Cardiac fibroblast (primary cell): ENCODE measurements at regions not wholly inside any gene's neighbourhood (a gene's known extent, or its start where the extent isn't known, plus 50 kb on each side); places are given as distances from the start of the nearest gene placed in this dataset.

ENCODE experiments used
- DNase-seq, 2 donors: peaks; one replicate each; pipeline versions ENCODE4 v3.0.0 to v3.0.0-alpha.2; 2010; ENCODE audit warnings: low read depth in 2 of 2
- H3K4me3 ChIP-seq, 2 donors: replicated peaks in 1 of 2; 1 replicate in 1 of 2; 2 replicates in 1 of 2; pipeline ENCODE4 v1.5.1; 2011; ENCODE audit warnings: low read depth in 2 of 2, low read length in 2 of 2, mild to moderate bottlenecking in 2 of 2, moderate library complexity in 1 of 2
- CTCF ChIP-seq: IDR thresholded peaks from one replicate; pipeline ENCODE4 v1.5.1; 2011; ENCODE audit warnings: low read depth, mild to moderate bottlenecking, low read length, inconsistent platforms

GRCh38 chr22:27336151-27337090 lies 465.1 kb downstream of the MN1 start:
- no peak overlapping the region for H3K4me3 ChIP-seq
- no peak for TF ChIP-seq CTCF
- DNase-seq = no peak

- no peak for DNase-seq
- no peak overlapping the region for H3K4me3 ChIP-seq
- TF ChIP-seq CTCF = no peak
Measured at GRCh38 chr22:27337676-27338075, 463.9 kb downstream of the MN1 start.

- no peak for DNase-seq
- no peak overlapping the region for H3K4me3 ChIP-seq
- no peak for TF ChIP-seq CTCF
Measured at GRCh38 chr22:27340047-27340446, 461.5 kb downstream of the MN1 start.

- no peak for TF ChIP-seq CTCF
- DNase-seq = no peak
- H3K4me3 ChIP-seq = no peak overlapping the region
Measured at GRCh38 chr22:27344546-27344945, 457.0 kb downstream of the MN1 start.

- no peak for TF ChIP-seq CTCF
- H3K4me3 ChIP-seq = no peak overlapping the region
- DNase-seq = no peak
Measured at GRCh38 chr22:27345691-27346090, 455.9 kb downstream of the MN1 start.

GRCh38 chr22:27347951-27348350 lies 453.6 kb downstream of the MN1 start:
- TF ChIP-seq CTCF = no peak
- no peak for DNase-seq
- no peak overlapping the region for H3K4me3 ChIP-seq
